IgD-negative memory B cell (primary cell): ENCODE measurements at regions not wholly inside any gene's neighbourhood (a gene's known extent, or its start where the extent isn't known, plus 50 kb on each side); places are given as distances from the start of the nearest gene placed in this dataset.

ENCODE experiments used
- H3K27ac Mint-ChIP-seq, 3 donors: one replicate each; pipeline ENCODE4 v1.8.0; 2020 to 2022; ENCODE audit warnings: mild to moderate bottlenecking in 3 of 3, mixed read lengths in 3 of 3, moderate library complexity in 1 of 3
- H3K27me3 Mint-ChIP-seq: one replicate; pipeline ENCODE4 v1.8.0; 2021; ENCODE audit warnings: mixed read lengths
- H3K36me3 Mint-ChIP-seq: one replicate; pipeline ENCODE4 v1.8.0; 2020; ENCODE audit warnings: mild to moderate bottlenecking, mixed read lengths
- H3K4me1 Mint-ChIP-seq, 3 donors: one replicate each; pipeline ENCODE4 v1.8.0; 2020 to 2022; ENCODE audit warnings: mixed read lengths in 3 of 3, mild to moderate bottlenecking in 1 of 3
- H3K4me3 Mint-ChIP-seq, 4 donors: one replicate each; pipeline ENCODE4 v1.8.0; 2020 to 2022; ENCODE audit warnings: mild to moderate bottlenecking in 4 of 4, mixed read lengths in 4 of 4, moderate library complexity in 3 of 4
- H3K9me3 Mint-ChIP-seq, 3 donors: one replicate each; pipeline ENCODE4 v1.8.0; 2020 to 2021; ENCODE audit warnings: mixed read lengths in 3 of 3, mild to moderate bottlenecking in 1 of 3

DNA sequence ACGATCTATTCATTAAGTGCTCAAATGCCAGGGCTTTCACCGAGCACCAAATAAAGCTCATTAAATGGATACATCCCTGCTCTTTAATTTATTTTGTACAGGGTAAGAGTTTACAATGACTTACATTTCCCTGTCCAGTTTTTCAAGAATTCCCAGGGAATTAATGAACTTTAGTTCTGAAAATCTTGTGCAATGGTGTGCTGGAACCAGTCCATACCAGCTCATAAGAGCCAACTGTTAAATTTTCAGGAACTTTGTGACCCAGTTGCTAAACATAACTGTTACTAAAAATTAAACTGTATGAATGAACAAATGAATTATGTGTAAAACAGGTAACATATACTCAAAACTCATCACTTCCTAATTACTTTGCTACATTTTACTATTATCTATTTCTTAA, 191.7 kb upstream of the RASGEF1B start:
- Mint-ChIP-seq H3K36me3 (no peaks in the 10 kb centered on the region), H3K27ac (no peak overlapping the region), H3K4me3 (no peak overlapping the region), H3K4me1 (no peaks in the 10 kb centered on the region), H3K9me3 (peaks cover 0 to 2% (median 0%) of the 10 kb centered on the region in 3 donors), H3K27me3 (no peaks in the 10 kb centered on the region)

- Mint-ChIP-seq H3K4me3 (no peak overlapping the region), H3K27ac (no peak overlapping the region), H3K4me1 (peaks cover 0 to 7% (median 0%) of the 10 kb centered on the region in 3 donors), H3K27me3 (no peaks in the 10 kb centered on the region), H3K9me3 (peaks cover 0 to 4% (median 0%) of the 10 kb centered on the region in 3 donors), H3K36me3 (no peaks in the 10 kb centered on the region)
Measured at GRCh38 chr4:81659051-81659450, 187.3 kb upstream of the RASGEF1B start.

GRCh38 chr4:81652069-81652478, 180.4 kb upstream of the RASGEF1B start:
- H3K27me3 Mint-ChIP-seq: no peaks in the 10 kb centered on the region
- H3K4me3 Mint-ChIP-seq: no peak overlapping the region
- H3K36me3 Mint-ChIP-seq: no peaks in the 10 kb centered on the region
- H3K4me1 Mint-ChIP-seq: peaks cover 17 to 27% (median 23%) of the 10 kb centered on the region in 3 donors
- no peak overlapping the region for H3K27ac Mint-ChIP-seq
- peaks cover 0 to 3% (median 0%) of the 10 kb centered on the region in 3 donors for H3K9me3 Mint-ChIP-seq

DNA sequence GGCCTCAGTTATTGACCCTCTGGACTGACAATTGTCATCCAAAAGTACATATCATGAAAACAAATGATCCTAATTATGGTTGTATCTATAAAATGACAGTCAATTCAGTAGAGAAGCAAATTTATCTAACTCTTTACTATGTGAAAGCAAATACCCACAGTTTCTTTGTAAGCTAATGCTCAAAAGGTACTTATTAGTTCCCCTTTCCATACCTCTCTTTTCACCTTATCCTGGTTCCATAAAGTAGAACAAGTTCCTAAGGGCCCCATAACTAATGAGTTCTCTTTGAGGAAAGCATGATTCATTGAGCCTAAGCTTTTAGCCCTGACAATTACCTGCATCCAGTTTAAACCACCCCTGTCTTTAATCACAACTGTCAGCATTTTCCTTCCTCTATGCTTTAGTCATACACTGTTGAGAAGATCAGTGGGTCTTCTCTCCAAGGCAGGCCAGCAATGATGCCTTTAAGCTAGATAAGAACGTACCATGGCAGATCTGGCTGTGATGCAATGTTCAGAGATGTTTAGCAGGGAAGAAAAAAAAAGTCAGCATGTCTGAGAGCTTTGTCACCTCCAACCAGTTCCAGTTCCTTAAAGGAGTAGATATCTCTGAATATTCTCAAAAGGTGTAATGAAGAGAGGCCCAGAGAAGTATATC, 179.7 kb upstream of the RASGEF1B start:
- Mint-ChIP-seq H3K27me3 (no peaks in the 10 kb centered on the region), H3K4me3 (no peak overlapping the region), H3K36me3 (no peaks in the 10 kb centered on the region), H3K27ac (no peak overlapping the region), H3K4me1 (peaks cover 17 to 27% (median 21%) of the 10 kb centered on the region in 3 donors), H3K9me3 (peaks cover 0 to 3% (median 0%) of the 10 kb centered on the region in 3 donors)

DNA sequence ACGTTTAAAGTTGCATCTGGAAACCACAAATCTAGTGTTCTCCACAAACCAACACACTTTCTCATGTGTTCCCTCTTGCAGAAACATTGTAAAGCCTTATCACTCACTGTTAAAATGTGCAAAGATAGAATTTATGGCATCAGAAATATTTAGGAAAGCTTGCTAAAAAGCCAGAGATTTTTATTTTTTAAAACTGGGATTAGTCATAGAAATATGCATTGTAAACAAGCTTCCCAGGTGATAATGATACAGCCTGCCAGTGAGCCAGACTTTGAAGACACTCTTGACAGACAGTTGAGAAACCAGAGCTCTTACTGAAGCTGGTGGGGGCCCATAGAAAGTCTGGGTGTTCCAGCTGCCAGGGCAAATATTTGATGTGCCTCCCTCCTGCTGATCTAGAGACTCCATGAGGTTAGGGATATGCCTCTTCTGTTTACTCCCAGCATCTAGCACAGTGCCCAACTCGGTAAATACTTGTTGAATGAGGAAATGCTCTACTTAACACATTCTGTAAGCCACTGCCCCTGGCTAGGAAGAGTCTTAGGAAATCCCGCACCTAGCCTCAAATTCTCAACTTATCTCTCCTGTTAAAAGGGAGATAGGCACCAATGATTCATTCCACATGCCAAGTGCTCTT, 179.0 kb upstream of the RASGEF1B start:
- Mint-ChIP-seq H3K27ac (no peak overlapping the region), H3K36me3 (no peaks in the 10 kb centered on the region), H3K4me3 (no peak overlapping the region), H3K27me3 (no peaks in the 10 kb centered on the region), H3K9me3 (no peaks in the 10 kb centered on the region), H3K4me1 (peaks cover 16 to 27% (median 17%) of the 10 kb centered on the region in 3 donors)

DNA sequence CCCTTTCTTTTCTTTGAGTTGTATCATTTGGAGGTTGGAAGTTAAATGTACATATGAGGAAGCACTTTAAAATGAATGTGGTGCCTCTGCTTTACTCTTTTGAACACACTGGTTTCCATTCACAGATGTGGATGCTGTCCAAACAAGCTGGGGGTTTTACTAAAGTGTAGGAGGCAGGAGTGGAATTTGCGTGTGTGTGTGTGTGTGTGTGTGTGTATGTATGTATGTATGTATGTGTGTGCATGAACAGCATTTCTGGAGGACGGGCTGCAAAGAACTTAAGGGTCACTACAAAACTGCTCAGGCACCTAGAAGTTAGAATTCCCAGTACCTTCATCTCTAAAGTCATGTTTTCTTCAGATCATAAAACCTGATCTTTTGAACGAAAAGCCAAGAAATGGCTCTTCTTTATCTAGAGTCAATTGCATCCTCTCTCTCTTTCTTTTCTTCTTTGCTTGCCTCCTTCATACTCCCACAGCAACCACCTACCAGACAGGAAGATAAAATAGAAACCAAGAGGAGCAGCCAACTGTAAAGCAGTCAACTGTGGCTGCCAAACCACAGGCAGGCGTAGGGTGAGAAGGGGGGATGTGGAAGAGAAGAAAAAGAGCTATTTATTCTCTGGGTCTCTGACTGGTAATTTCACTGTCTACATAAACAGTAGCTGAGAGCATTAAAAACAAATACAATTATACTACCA, 177.0 kb upstream of the RASGEF1B start:
- Mint-ChIP-seq H3K27ac (no peak overlapping the region), H3K9me3 (no peaks in the 10 kb centered on the region), H3K36me3 (peaks cover 2% of the 10 kb centered on the region), H3K4me3 (peak overlapping the region in 2 of 4 donors; percentile 3 to 12), H3K4me1 (peaks cover 16 to 24% (median 17%) of the 10 kb centered on the region in 3 donors), H3K27me3 (no peaks in the 10 kb centered on the region)

DNA sequence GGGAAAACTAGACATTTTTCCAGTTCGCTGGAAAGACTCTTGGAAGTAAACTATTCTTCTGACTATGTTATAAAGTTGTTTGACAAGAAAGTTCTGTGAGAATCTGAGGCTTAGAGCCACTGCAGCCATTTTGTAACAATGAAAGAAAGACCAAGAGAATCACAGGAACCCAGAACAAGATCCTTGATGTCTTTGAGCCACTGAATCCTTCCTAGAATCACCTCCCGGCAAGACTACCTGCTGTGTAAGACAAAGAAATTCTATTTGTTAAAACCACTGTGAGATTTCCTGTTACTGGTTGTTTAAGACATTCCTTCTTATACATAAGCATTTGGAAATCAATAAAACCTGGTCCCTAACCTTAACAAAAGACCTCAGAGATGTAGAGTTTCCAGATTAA, 175.7 kb upstream of the RASGEF1B start:
- Mint-ChIP-seq H3K4me1 (peaks cover 16 to 23% (median 17%) of the 10 kb centered on the region in 3 donors), H3K9me3 (no peaks in the 10 kb centered on the region), H3K27ac (no peak overlapping the region), H3K36me3 (peaks cover 2% of the 10 kb centered on the region), H3K27me3 (no peaks in the 10 kb centered on the region), H3K4me3 (no peak overlapping the region)

DNA sequence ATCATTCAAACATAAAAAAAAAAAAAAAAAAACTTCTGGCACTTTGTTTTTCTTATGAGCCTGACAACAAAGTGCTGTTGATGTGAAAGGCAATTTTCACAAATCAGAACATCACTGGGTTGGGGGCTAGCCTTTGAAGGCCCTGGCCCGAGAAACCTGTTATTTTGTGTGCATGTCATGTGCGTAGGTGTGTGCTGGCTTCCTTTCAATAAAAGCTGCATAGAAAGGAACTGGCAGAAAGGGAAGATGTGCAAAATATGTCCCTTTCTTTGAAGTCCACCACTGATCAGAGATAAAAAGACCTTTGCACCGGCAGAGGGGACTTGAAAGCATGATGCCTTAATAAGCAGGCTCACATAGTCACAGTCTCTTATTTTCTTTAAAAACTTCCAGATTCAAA, 170.8 kb upstream of the RASGEF1B start:
- Mint-ChIP-seq H3K36me3 (peaks cover 2% of the 10 kb centered on the region), H3K4me1 (no peaks in the 10 kb centered on the region), H3K27me3 (no peaks in the 10 kb centered on the region), H3K4me3 (no peak overlapping the region), H3K9me3 (no peaks in the 10 kb centered on the region), H3K27ac (no peak overlapping the region)

- no peaks in the 10 kb centered on the region for H3K36me3 Mint-ChIP-seq
- H3K27ac Mint-ChIP-seq: no peak overlapping the region
- H3K4me1 Mint-ChIP-seq: peaks cover 5 to 17% (median 7%) of the 10 kb centered on the region in 3 donors
- no peak overlapping the region for H3K4me3 Mint-ChIP-seq
- no peaks in the 10 kb centered on the region for H3K27me3 Mint-ChIP-seq
- H3K9me3 Mint-ChIP-seq: no peaks in the 10 kb centered on the region
Measured at GRCh38 chr4:81639248-81639647, 167.5 kb upstream of the RASGEF1B start.

DNA sequence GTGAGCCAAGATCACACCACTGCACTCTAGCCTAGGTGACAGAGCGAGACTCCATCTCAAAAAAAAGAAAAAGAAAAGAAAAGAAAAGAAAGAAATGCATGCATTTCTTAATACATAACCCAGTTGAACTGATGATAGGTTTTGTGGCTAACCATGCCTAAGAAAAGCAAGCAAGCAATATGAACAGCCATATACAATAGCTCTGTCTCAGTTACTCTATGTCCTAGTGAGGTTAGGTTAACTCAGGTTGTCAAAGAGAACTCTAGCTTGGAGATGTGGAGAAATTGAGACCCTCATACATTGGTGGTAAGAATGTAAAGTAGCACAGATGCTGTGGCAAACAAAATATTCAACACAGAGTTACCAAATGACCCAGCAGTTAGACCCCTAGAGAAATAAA, 167.0 kb upstream of the RASGEF1B start:
- Mint-ChIP-seq H3K4me1 (peaks cover 7 to 17% (median 7%) of the 10 kb centered on the region in 3 donors), H3K4me3 (no peak overlapping the region), H3K36me3 (no peaks in the 10 kb centered on the region), H3K27me3 (no peaks in the 10 kb centered on the region), H3K9me3 (no peaks in the 10 kb centered on the region), H3K27ac (no peak overlapping the region)

- H3K27me3 Mint-ChIP-seq: no peaks in the 10 kb centered on the region
- peak overlapping the region; percentile 3 to 53 (median 52) for H3K27ac Mint-ChIP-seq
- peaks cover 13 to 31% (median 24%) of the 10 kb centered on the region in 3 donors for H3K4me1 Mint-ChIP-seq
- H3K36me3 Mint-ChIP-seq: no peaks in the 10 kb centered on the region
- peak overlapping the region in 2 of 4 donors; percentile 55 to 78 for H3K4me3 Mint-ChIP-seq
- no peaks in the 10 kb centered on the region for H3K9me3 Mint-ChIP-seq
Measured at GRCh38 chr4:81635739-81636138, 164.0 kb upstream of the RASGEF1B start.

DNA sequence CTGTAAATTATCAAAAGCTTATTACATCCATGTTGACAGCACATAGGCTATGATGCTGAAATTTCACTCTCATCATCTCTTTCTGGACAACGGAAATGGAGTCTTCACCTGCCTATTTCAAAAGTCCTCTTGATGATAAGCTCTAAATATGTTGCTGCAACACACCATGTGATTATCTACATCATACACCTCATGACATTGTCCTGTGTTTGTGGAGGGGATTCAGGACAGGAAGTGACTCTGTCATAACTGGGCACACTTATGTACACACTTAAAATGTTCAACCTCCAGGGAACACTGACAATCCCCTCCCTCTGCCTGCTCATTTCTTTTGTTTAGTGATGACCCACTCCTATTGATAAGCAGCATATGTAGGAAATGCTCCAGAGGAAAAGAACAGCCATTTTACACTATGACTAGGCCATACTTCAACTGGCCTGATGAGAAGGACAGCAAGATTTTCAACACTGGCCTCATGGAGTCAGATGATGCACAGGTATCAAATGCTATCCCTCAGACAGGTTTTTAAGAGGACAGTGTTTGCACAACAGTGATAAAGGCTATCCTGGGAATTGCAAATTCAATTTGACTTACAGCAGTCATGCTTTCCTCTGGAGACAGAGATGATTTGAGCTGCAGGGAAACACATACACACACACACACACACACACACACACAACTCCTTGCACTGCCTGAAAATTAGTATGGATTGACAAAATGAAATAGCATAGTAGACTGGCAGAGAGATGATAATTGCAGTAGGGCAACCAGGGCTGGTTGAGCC, 163.3 kb upstream of the RASGEF1B start:
- H3K27ac Mint-ChIP-seq: peak overlapping the region in 2 of 3 donors; percentile 3 to 52
- no peaks in the 10 kb centered on the region for H3K36me3 Mint-ChIP-seq
- no peak overlapping the region for H3K4me3 Mint-ChIP-seq
- H3K4me1 Mint-ChIP-seq: peaks cover 15 to 31% (median 24%) of the 10 kb centered on the region in 3 donors
- H3K9me3 Mint-ChIP-seq: no peaks in the 10 kb centered on the region
- no peaks in the 10 kb centered on the region for H3K27me3 Mint-ChIP-seq

DNA sequence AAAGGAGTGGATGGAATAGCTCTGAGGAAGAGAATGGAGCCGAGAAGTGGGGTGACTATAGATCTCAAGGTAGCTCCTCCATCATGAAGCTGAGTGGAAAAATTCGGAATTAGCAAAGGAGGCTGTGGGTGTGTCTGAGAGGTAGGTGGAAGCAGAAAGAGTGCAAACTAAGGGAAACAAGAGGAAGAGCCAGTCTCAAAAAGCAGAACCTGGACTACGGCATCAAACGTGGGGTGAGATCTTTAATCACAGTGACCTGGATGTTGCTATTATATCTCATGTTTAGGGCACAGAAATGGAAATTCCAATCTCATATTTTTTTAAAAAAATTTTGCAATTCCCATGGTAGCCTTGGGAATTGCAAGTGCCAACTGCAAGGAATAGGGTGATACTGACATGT, 162.5 kb upstream of the RASGEF1B start:
- Mint-ChIP-seq H3K9me3 (no peaks in the 10 kb centered on the region), H3K27ac (peak overlapping the region in 2 of 3 donors; percentile 11 to 81), H3K4me1 (peaks cover 15 to 31% (median 24%) of the 10 kb centered on the region in 3 donors), H3K27me3 (no peaks in the 10 kb centered on the region), H3K36me3 (no peaks in the 10 kb centered on the region), H3K4me3 (peak overlapping the region in 1 of 4 donors; percentile 1)

DNA sequence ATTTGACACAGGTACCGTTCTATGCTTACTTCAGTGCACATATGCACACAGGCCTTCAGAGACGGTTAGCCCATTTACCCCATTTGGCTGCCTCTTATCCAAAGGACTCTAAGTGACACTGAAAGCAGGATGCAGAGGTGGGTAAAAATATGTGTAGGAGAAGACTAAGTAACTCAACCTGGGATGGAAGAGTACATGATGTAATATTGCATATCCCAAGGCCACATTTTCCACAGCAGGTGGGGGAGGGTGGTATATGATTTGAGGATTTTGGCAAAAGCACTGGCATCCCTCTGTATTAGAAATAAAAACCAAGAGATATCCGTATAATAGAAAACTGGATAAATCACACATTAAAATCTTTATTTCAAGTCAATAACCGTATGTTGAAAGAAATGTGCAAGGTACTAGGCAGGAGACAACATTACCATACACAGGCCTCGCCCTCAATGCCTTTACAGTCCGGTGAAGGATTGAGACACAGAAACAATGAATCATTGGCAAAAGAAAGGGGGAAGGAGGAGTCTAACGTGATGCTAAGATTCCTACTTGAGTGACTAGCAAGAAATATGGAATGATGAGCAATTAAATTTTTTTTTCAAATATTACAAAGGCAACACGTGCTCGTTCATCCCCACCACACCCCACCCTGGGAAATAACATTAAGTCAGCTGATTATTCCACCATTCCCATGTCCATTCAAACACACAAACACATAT, 161.0 kb upstream of the RASGEF1B start:
- Mint-ChIP-seq H3K9me3 (no peaks in the 10 kb centered on the region), H3K4me1 (peaks cover 15 to 32% (median 24%) of the 10 kb centered on the region in 3 donors), H3K27ac (peak overlapping the region in 1 of 3 donors; percentile 17), H3K36me3 (no peaks in the 10 kb centered on the region), H3K4me3 (no peak overlapping the region), H3K27me3 (no peaks in the 10 kb centered on the region)
